ENCODE measurements at regions not wholly inside any gene's neighbourhood (a gene's known extent, or its start where the extent isn't known, plus 50 kb on each side); places are given as distances from the start of the nearest gene placed in this dataset.

DNA sequence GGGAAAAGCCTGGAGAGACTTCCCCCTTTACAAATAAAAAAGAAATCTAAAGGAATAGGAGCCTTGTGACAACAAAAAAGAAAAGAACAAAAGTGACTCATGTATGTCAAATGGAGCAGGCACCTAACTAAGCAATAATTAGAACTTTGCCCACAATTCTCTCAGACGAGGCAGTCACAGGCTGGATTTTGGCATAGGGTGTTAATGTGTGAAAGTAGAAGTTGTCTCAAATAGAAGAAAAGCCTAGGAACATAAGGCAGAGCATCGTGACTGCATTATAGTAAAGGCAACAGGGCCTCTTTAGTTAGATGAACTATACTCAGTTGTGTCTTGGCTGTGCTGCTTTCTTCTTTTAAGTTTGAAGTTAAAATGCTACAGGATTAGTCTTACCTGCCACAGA lies 219.9 kb upstream of the TMEM161B start:
- intact Hi-C loops (cut with micrococcal nuclease; ENCODE audit: unreplicated experiment) (no loop called here), in situ Hi-C loops (cut with HindIII; ENCODE audit: extremely low pct_ligation_motif_present, low pct_unique_long_range_greater_than_20kb) (no loop called here)
- Histone ChIP-seq H3K9ac (ENCODE audit: insufficient read depth, low read depth, low read length) (no peak overlapping the region), H3K4me2 (ENCODE audit: low read depth, low read length) (no peak overlapping the region), H3K36me3 (replicated peaks in 1 of 2; ENCODE audit: control insufficient read depth in 1 of 2, insufficient read depth in 2 of 2, low read length in 2 of 2) (no peaks in the 10 kb centered on the region), H4K20me1 (ENCODE audit: insufficient read depth, low read length) (no peaks in the 10 kb centered on the region), H3K4me1 (ENCODE audit: insufficient read depth, low read length) (no peaks in the 10 kb centered on the region), H3K79me2 (ENCODE audit: insufficient read depth, low read length) (no peaks in the 10 kb centered on the region), H3K27me3 (ENCODE audit: control insufficient read depth in 1 of 2, insufficient read depth in 2 of 2, low read length in 2 of 2) (no peaks in the 10 kb centered on the region), H3K4me3 (replicated peaks in 1 of 3; ENCODE audit: insufficient read depth in 1 of 3, low read depth in 2 of 3, low read length in 3 of 3) (no peak overlapping the region), H3K9me3 (ENCODE audit: low read length) (no peaks in the 10 kb centered on the region), H3K27ac (ENCODE audit: extremely low read length, insufficient read depth, low read length) (no peak overlapping the region), H2AFZ (ENCODE audit: low read length) (no peak overlapping the region)
- POLR2A ChIA-PET: no interaction called here
- WGBS (ENCODE audit: low lambda C conversion rate): 0% methylated on average over 2 of the region's 2 CpGs
- CTCF ChIA-PET (ENCODE audit: low intra/inter-chr PET ratio, low total read pairs): no interaction called here
- no peak for DNase-seq (ENCODE audit: low spot score)
- no TSS peak for BruUV-seq (replicated peaks)
- no peak for FAIRE-seq
- TF ChIP-seq SKI (IDR thresholded peaks at IDR 0.05; ENCODE audit: partially characterized antibody): no peak
- TF ChIP-seq HNRNPUL1 (IDR thresholded peaks at IDR 0.05; ENCODE audit: low read depth, low read length): no peak
- TF ChIP-seq, protein P1, sequence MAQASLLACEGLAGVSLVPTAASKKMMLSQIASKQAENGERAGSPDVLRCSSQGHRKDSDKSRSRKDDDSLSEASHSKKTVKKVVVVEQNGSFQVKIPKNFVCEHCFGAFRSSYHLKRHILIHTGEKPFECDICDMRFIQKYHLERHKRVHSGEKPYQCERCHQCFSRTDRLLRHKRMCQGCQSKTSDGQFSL (CRISPR knock-in tag; IDR thresholded peaks at IDR 0.05): no peak
- ATAC-seq: no peak

DNA sequence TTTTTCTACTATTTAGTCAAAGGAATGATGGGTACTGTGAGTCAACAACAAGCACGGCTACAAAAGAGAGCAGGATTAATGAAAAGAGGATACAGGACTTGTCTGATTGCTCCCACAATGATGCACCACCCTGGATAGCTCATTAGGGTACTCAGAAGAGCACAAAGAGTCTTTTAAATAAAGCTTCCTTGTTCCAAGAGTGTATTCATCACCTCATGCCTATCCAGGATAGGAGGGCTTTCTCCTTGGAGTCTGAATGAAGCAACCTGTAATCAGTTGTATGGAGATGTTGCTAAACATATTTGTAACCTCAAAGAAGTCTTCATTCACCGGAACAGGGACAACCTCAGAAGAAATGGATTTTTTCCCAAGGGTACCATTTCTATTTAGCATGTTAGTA lies 219.5 kb upstream of the TMEM161B start:
- no peak for TF ChIP-seq MXI1 (IDR thresholded peaks at IDR 0.05; ENCODE audit: borderline replicate concordance, low read depth, low read length)
- no peak for TF ChIP-seq TBX2 (CRISPR knock-in tag; IDR thresholded peaks at IDR 0.05; ENCODE audit: borderline replicate concordance)
- TF ChIP-seq ZNF501 (CRISPR knock-in tag; IDR thresholded peaks at IDR 0.05): no peak
- TF ChIP-seq, protein P2, sequence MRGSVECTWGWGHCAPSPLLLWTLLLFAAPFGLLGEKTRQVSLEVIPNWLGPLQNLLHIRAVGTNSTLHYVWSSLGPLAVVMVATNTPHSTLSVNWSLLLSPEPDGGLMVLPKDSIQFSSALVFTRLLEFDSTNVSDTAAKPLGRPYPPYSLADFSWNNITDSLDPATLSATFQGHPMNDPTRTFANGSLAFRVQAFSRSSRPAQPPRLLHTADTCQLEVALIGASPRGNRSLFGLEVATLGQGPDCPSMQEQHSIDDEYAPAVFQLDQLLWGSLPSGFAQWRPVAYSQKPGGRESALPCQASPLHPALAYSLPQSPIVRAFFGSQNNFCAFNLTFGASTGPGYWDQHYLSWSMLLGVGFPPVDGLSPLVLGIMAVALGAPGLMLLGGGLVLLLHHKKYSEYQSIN (CRISPR knock-in tag; IDR thresholded peaks at IDR 0.05; ENCODE audit: borderline replicate concordance): no peak
- TF ChIP-seq, protein P3, sequence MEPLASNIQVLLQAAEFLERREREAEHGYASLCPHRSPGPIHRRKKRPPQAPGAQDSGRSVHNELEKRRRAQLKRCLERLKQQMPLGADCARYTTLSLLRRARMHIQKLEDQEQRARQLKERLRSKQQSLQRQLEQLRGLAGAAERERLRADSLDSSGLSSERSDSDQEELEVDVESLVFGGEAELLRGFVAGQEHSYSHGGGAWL (CRISPR knock-in tag; IDR thresholded peaks at IDR 0.05): no peak
- TF ChIP-seq, protein P4, sequence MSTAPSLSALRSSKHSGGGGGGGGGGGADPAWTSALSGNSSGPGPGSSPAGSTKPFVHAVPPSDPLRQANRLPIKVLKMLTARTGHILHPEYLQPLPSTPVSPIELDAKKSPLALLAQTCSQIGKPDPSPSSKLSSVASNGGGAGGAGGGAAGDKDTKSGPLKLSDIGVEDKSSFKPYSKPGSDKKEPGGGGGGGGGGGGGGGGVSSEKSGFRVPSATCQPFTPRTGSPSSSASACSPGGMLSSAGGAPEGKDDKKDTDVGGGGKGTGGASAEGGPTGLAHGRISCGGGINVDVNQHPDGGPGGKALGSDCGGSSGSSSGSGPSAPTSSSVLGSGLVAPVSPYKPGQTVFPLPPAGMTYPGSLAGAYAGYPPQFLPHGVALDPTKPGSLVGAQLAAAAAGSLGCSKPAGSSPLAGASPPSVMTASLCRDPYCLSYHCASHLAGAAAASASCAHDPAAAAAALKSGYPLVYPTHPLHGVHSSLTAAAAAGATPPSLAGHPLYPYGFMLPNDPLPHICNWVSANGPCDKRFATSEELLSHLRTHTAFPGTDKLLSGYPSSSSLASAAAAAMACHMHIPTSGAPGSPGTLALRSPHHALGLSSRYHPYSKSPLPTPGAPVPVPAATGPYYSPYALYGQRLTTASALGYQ (CRISPR knock-in tag; IDR thresholded peaks at IDR 0.05): no peak
- TF ChIP-seq, protein P5, sequence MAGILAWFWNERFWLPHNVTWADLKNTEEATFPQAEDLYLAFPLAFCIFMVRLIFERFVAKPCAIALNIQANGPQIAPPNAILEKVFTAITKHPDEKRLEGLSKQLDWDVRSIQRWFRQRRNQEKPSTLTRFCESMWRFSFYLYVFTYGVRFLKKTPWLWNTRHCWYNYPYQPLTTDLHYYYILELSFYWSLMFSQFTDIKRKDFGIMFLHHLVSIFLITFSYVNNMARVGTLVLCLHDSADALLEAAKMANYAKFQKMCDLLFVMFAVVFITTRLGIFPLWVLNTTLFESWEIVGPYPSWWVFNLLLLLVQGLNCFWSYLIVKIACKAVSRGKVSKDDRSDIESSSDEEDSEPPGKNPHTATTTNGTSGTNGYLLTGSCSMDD (CRISPR knock-in tag; IDR thresholded peaks at IDR 0.05): no peak
- TF ChIP-seq ZNF335 (CRISPR knock-in tag; IDR thresholded peaks at IDR 0.05): no peak
- TF ChIP-seq ZNF883 (CRISPR knock-in tag; IDR thresholded peaks at IDR 0.05; ENCODE audit: not compliant biosample characterization): no peak
- Histone ChIP-seq H3K4me3 (replicated peaks in 1 of 3; ENCODE audit: insufficient read depth in 1 of 3, low read depth in 2 of 3, low read length in 3 of 3) (no peak overlapping the region), H3K9me3 (ENCODE audit: low read length) (no peaks in the 10 kb centered on the region), H3K27me3 (ENCODE audit: control insufficient read depth in 1 of 2, insufficient read depth in 2 of 2, low read length in 2 of 2) (no peaks in the 10 kb centered on the region), H3K4me1 (ENCODE audit: insufficient read depth, low read length) (no peaks in the 10 kb centered on the region), H4K20me1 (ENCODE audit: insufficient read depth, low read length) (no peaks in the 10 kb centered on the region), H2AFZ (ENCODE audit: low read length) (no peak overlapping the region), H3K4me2 (ENCODE audit: low read depth, low read length) (no peak overlapping the region), H3K27ac (ENCODE audit: extremely low read length, insufficient read depth, low read length) (no peak overlapping the region), H3K36me3 (replicated peaks in 1 of 2; ENCODE audit: control insufficient read depth in 1 of 2, insufficient read depth in 2 of 2, low read length in 2 of 2) (no peaks in the 10 kb centered on the region), H3K79me2 (ENCODE audit: insufficient read depth, low read length) (no peaks in the 10 kb centered on the region), H3K9ac (ENCODE audit: insufficient read depth, low read depth, low read length) (no peak overlapping the region)
- FAIRE-seq (no peak), DNase-seq (ENCODE audit: low spot score) (no peak), ATAC-seq (no peak)
- WGBS (ENCODE audit: low lambda C conversion rate): 2% methylated on average over 2 of the region's 2 CpGs
- ChIA-PET POLR2A (no interaction called here), CTCF (ENCODE audit: low intra/inter-chr PET ratio, low total read pairs) (no interaction called here)
- BruUV-seq (replicated peaks): no TSS peak
- in situ Hi-C loops (cut with HindIII; ENCODE audit: extremely low pct_ligation_motif_present, low pct_unique_long_range_greater_than_20kb): no loop called here
- intact Hi-C loops (cut with micrococcal nuclease; ENCODE audit: unreplicated experiment): no loop called here
